T1000 (cell line): ENCODE measurements at regions not wholly inside any gene's neighbourhood (a gene's known extent, or its start where the extent isn't known, plus 50 kb on each side); places are given as distances from the start of the nearest gene placed in this dataset.
"Not testable (repeated sequence)": the region's sequence is repeated elsewhere in the genome, so short reads cannot be mapped to it uniquely, and the experiment has no call there.

Experiments used
- DNase-seq: peaks from one replicate; lab custom pipeline; 2025; ENCODE audit warnings: mixed read lengths; lab: John Stamatoyannopoulos, UW

DNA sequence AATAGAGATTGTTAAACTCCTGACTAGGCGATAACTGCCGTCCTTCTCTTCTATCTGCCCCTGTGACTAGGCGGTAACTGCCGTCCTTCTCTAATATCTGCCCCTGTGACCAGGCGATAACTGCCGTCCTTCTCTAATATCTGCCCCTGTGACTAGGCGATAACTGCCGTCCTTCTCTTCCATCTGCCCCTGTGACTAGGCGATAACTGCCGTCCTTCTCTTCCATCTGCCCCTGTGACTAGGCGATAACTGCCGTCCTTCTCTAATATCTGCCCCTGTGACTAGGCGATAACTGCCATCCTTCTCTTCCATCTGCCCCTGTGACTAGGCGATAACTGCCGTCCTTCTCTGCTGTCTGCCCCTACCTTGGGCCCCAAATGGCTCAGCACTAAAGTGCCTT lies 59.5 kb upstream of the FRG1 start:
- not testable (repeated sequence) for DNase-seq

DNA sequence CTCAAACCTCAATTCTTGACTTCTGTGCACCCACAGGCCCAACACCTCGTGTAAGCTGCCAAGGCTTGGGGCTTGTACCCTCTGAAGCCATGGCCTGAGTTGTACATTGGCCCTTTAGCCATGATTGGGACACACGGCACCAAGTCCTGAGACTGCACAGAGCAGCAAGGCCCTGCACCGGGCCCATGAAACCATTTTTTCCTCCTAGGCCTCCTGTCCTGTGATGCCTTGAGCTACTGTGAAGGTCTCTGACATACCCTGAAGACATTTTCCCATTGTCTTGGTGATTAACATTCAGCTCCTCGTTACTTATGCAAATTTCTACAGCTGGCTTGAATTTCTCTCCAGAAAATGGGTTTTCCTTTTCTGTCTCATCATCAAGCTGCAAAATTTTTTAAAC lies 52.3 kb upstream of the FRG1 start:
- not testable (repeated sequence) for DNase-seq
